Glutamatergic neuron (in vitro differentiated cells): ENCODE measurements at regions not wholly inside any gene's neighbourhood (a gene's known extent, or its start where the extent isn't known, plus 50 kb on each side); places are given as distances from the start of the nearest gene placed in this dataset.
A peak's percentile ranks its signal among the peaks of the same experiment; 100 is the strongest.

Experiments used
- DNase-seq: peaks from one replicate; pipeline ENCODE4 v3.0.0; 2022
- H3K27ac Mint-ChIP-seq: one replicate; pipeline ENCODE4 v1.8.0; 2020; ENCODE audit warnings: mild to moderate bottlenecking, mixed read lengths, inconsistent platforms; ENCODE audit not compliant: unreplicated experiment
- H3K27me3 Mint-ChIP-seq: one replicate; pipeline ENCODE4 v1.8.0; 2020; ENCODE audit warnings: mild to moderate bottlenecking, moderate library complexity, mixed read lengths, inconsistent platforms; ENCODE audit not compliant: unreplicated experiment
- H3K36me3 Mint-ChIP-seq: one replicate; pipeline ENCODE4 v1.8.0; 2020; ENCODE audit warnings: mild to moderate bottlenecking, mixed read lengths, inconsistent platforms; ENCODE audit not compliant: unreplicated experiment
- H3K4me1 Mint-ChIP-seq: one replicate; pipeline ENCODE4 v1.8.0; 2020; ENCODE audit warnings: mild to moderate bottlenecking, low read depth, mixed read lengths, inconsistent platforms; ENCODE audit not compliant: unreplicated experiment
- H3K4me3 Mint-ChIP-seq: one replicate; pipeline ENCODE4 v1.8.0; 2020; ENCODE audit warnings: mild to moderate bottlenecking, mixed read lengths, inconsistent platforms; ENCODE audit not compliant: unreplicated experiment
- H3K9me3 Mint-ChIP-seq: one replicate; pipeline ENCODE4 v1.8.0; 2020; ENCODE audit warnings: mild to moderate bottlenecking, moderate library complexity, mixed read lengths, inconsistent platforms; ENCODE audit not compliant: unreplicated experiment
- CTCF ChIP-seq: fragments of 200-600 bp; sonication (generic); IDR thresholded peaks from one replicate; pipeline ENCODE4 v1.5.0; 2021; ENCODE audit not compliant: partially characterized antibody, unreplicated experiment

DNA sequence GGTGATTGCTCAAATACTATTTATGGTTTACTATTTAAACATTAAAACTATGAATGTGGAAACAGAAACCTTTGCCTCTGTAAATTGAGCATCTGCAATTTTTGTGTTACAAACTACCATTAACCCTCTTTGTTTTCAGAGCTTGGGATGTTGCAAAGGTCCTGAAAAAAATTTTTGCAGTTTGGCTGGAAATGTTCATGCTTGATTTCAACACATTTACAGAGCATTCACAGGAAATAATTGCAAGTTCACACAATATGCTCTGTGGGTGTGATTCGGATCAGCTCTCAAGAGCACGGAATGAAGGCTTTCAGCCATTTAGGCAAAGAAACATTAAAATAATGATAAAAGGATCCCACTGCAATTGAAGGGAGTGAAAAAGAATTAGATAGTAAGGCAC lies 232.9 kb downstream of the ATP23 start:
- Mint-ChIP-seq H3K4me3 (no peak overlapping the region), H3K27me3 (peaks cover 6% of the 10 kb centered on the region), H3K36me3 (peaks cover 6% of the 10 kb centered on the region), H3K9me3 (peaks cover 2% of the 10 kb centered on the region), H3K4me1 (peaks cover 2% of the 10 kb centered on the region), H3K27ac (no peak overlapping the region)
- no peak for DNase-seq
- TF ChIP-seq CTCF, result no peak

GRCh38 chr12:58176296-58176869 lies 235.0 kb downstream of the ATP23 start:
- H3K27ac Mint-ChIP-seq, result no peak overlapping the region
- peaks cover 4% of the 10 kb centered on the region for H3K27me3 Mint-ChIP-seq
- H3K4me3 Mint-ChIP-seq, result no peak overlapping the region
- peak; percentile 68 for TF ChIP-seq CTCF
- peaks cover 6% of the 10 kb centered on the region for H3K36me3 Mint-ChIP-seq
- H3K9me3 Mint-ChIP-seq, result peaks cover 2% of the 10 kb centered on the region
- no peaks in the 10 kb centered on the region for H3K4me1 Mint-ChIP-seq
- DNase-seq, result peak; percentile 59

DNA sequence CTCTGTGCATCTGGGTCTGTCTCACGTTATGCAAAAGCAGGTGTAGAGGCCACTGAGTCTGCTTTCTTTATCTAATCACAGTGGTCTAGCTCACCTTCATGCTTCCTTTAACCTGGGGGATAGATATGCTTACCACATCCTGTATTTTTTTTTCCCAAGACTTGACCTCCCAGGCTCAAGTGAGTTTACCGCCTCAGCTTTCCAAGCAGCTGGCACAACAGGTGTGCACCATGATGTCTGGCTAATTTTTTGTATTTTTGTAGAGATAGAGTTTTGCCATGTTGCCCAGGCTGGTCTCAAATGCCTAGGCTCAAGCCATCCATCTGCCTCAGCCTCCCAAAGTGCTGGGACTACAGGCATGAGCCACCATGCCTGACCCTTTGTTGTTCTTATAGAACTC lies 236.0 kb downstream of the ATP23 start:
- no peak for TF ChIP-seq CTCF
- H3K9me3 Mint-ChIP-seq, result peaks cover 4% of the 10 kb centered on the region
- H3K4me1 Mint-ChIP-seq, result no peaks in the 10 kb centered on the region
- peaks cover 4% of the 10 kb centered on the region for H3K27me3 Mint-ChIP-seq
- H3K27ac Mint-ChIP-seq, result no peak overlapping the region
- peaks cover 6% of the 10 kb centered on the region for H3K36me3 Mint-ChIP-seq
- no peak overlapping the region for H3K4me3 Mint-ChIP-seq
- DNase-seq, result no peak

GRCh38 chr12:58184212-58184611 lies 242.8 kb downstream of the ATP23 start:
- no peaks in the 10 kb centered on the region for H3K36me3 Mint-ChIP-seq
- H3K27ac Mint-ChIP-seq, result peak overlapping the region; percentile 37
- peak overlapping the region; percentile 38 for H3K4me3 Mint-ChIP-seq
- TF ChIP-seq CTCF, result no peak
- DNase-seq, result peak; percentile 69
- H3K27me3 Mint-ChIP-seq, result no peaks in the 10 kb centered on the region
- H3K9me3 Mint-ChIP-seq, result peaks cover 2% of the 10 kb centered on the region
- no peaks in the 10 kb centered on the region for H3K4me1 Mint-ChIP-seq

DNA sequence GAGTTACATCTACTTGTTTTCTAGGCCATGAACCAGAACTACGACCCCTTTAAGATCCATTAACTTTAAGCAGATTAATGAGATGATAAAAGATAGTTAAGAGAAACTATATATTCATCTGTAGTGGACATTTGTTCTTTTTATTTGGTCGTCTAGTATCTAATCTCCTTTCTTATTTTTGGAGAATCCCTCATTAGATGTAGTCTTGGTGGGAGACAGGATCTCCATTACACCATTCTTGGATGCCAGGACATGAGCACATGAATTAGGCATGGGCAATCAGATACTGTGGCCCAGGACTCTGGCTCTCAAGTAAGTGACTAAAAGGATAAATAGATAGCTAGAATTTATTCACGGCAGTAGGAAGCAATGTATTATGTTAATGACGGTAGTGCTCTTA lies 245.0 kb downstream of the ATP23 start:
- H3K4me1 Mint-ChIP-seq, result no peaks in the 10 kb centered on the region
- H3K36me3 Mint-ChIP-seq, result no peaks in the 10 kb centered on the region
- H3K27me3 Mint-ChIP-seq, result no peaks in the 10 kb centered on the region
- peaks cover 2% of the 10 kb centered on the region for H3K9me3 Mint-ChIP-seq
- no peak for TF ChIP-seq CTCF
- DNase-seq, result no peak
- no peak overlapping the region for H3K4me3 Mint-ChIP-seq
- no peak overlapping the region for H3K27ac Mint-ChIP-seq
